Naive thymus-derived CD4-positive, alpha-beta T cell (primary cell): ENCODE measurements at regions not wholly inside any gene's neighbourhood (a gene's known extent, or its start where the extent isn't known, plus 50 kb on each side); places are given as distances from the start of the nearest gene placed in this dataset.
A peak's percentile ranks its signal among the peaks of the same experiment; 100 is the strongest.

Source experiments
- ATAC-seq: fragments of 150-1000 bp; cut with Tn5 transposase; 2 replicates; pipeline ENCODE4 v1.10.0; 2021; ENCODE audit warnings: mild to moderate bottlenecking, moderate library complexity
- CTCF ChIA-PET: fragments of 350-600 bp; sonication (Branson Sonifier 250); formaldehyde crosslinking; loops from one replicate; lab custom pipeline; 2021; ENCODE audit warnings: antibody characterized with exemption; lab: Charles Lee
- POLR2A ChIA-PET: fragments of 350-600 bp; sonication (Branson Sonifier 250); formaldehyde crosslinking; loops from one replicate; lab custom pipeline; 2021; ENCODE audit warnings: antibody characterized with exemption, inconsistent platforms; lab: Charles Lee
- DNase-seq, 9 donors: peaks; one replicate each; pipeline versions ENCODE4 v3.0.0 to v3.0.0-alpha.2; 2020 to 2022; ENCODE audit warnings: mixed read lengths in 1 of 9
- H3K27ac ChIP-seq: one replicate; pipeline ENCODE4 v1.7.0; 2013; ENCODE audit warnings: mild to moderate bottlenecking, low read depth, low read length, moderate library complexity
- H3K27me3 ChIP-seq, 2 donors: one replicate each; pipeline ENCODE4 v1.7.0; 2013; ENCODE audit warnings: low read length in 2 of 2, mild to moderate bottlenecking in 2 of 2, moderate library complexity in 2 of 2; ENCODE audit not compliant: control insufficient read depth in 2 of 2, insufficient read depth in 2 of 2
- H3K36me3 ChIP-seq, 3 experiments: 1 replicate in 2 of 3; 2 replicates in 1 of 3; pipeline ENCODE4 v1.7.0; 2013; ENCODE audit warnings: low read length in 3 of 3, mild to moderate bottlenecking in 3 of 3, moderate library complexity in 1 of 3; ENCODE audit not compliant: insufficient read depth in 3 of 3, control insufficient read depth in 2 of 3
- H3K4me1 ChIP-seq, 2 donors: one replicate each; pipeline ENCODE4 v1.7.0; 2013; ENCODE audit warnings: low read length in 2 of 2, mild to moderate bottlenecking in 2 of 2, moderate library complexity in 1 of 2; ENCODE audit not compliant: control insufficient read depth in 2 of 2, insufficient read depth in 2 of 2
- H3K4me3 ChIP-seq: 2 replicates; pipeline ENCODE4 v1.7.0; 2013; ENCODE audit warnings: mild to moderate bottlenecking, low read length
- H3K9me3 ChIP-seq, 3 experiments: 1 replicate in 2 of 3; 2 replicates in 1 of 3; pipeline ENCODE4 v1.7.0; 2013; ENCODE audit warnings: low read length in 3 of 3; ENCODE audit not compliant: control insufficient read depth in 2 of 3
- H3K27ac Mint-ChIP-seq, 9 donors: one replicate each; pipeline ENCODE4 v1.8.0; 2020 to 2022; ENCODE audit warnings: mixed read lengths in 9 of 9, mild to moderate bottlenecking in 8 of 9, moderate library complexity in 5 of 9, inconsistent platforms in 2 of 9
- H3K27me3 Mint-ChIP-seq, 5 donors: one replicate each; pipeline ENCODE4 v1.8.0; 2021 to 2022; ENCODE audit warnings: mixed read lengths in 5 of 5, mild to moderate bottlenecking in 1 of 5
- H3K36me3 Mint-ChIP-seq, 5 donors: one replicate each; pipeline ENCODE4 v1.8.0; 2020 to 2022; ENCODE audit warnings: mixed read lengths in 5 of 5, mild to moderate bottlenecking in 3 of 5, inconsistent platforms in 1 of 5
- H3K4me1 Mint-ChIP-seq, 7 donors: one replicate each; pipeline ENCODE4 v1.8.0; 2020 to 2022; ENCODE audit warnings: mixed read lengths in 7 of 7, mild to moderate bottlenecking in 3 of 7, inconsistent platforms in 1 of 7
- H3K4me3 Mint-ChIP-seq, 10 donors: one replicate each; pipeline ENCODE4 v1.8.0; 2020 to 2022; ENCODE audit warnings: mild to moderate bottlenecking in 10 of 10, mixed read lengths in 10 of 10, moderate library complexity in 6 of 10, inconsistent platforms in 2 of 10
- H3K9me3 Mint-ChIP-seq, 11 donors: one replicate each; pipeline ENCODE4 v1.8.0; 2020 to 2022; ENCODE audit warnings: mixed read lengths in 11 of 11, mild to moderate bottlenecking in 4 of 11, inconsistent platforms in 1 of 11, moderate library complexity in 1 of 11
- intact Hi-C, 2 donors: fragments of 100-400 bp; cut with micrococcal nuclease; formaldehyde crosslinking; loops; one replicate each; pipeline ENCODE4 v1.15.1; 2023

DNA sequence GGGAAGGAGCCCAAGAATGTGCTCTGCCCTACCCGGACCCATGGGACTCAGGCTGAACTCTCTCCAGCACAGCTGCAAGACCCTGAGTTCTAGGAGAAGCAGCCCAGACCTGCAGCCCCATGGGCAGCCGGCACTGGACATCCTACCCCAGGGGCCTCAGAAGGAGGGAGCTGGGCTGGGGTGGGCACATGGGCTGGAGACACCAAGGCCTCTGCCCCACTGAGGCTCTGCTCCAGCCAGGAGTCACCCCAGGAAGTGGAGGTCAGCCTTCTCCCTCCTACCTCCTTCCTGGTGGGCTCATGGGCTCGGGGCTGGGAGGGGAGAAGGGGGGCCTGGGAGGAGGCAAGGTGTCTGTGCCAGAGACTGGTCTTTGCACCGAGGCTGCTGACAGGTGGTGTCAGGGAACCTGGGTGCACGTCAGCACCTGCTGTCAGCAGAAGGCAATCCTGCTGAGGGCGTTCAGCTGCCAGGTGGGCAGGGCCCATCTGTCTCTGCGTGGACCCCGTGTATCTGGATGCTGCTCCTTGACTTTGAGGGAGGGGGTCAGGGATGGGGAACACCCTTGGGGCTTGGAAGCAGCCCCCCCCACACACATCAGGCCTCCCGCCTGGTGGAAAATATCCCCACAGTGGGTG lies 95.2 kb downstream of the PDGFA start:
- Mint-ChIP-seq H3K9me3 (peaks cover 0 to 3% (median 0%) of the 10 kb centered on the region in 11 donors), H3K27ac (no peak overlapping the region), H3K27me3 (no peaks in the 10 kb centered on the region), H3K4me3 (no peak overlapping the region), H3K36me3 (no peaks in the 10 kb centered on the region), H3K4me1 (no peaks in the 10 kb centered on the region)
- ChIA-PET POLR2A (no interaction called here), CTCF (no interaction called here)
- no peak for DNase-seq
- no peak overlapping the region for H3K27ac ChIP-seq
- no peak overlapping the region for H3K4me3 ChIP-seq
- H3K4me1 ChIP-seq = peaks cover 0 to 6% of the 10 kb centered on the region in 2 donors
- intact Hi-C loops = no loop called here
- H3K36me3 ChIP-seq = no peaks in the 10 kb centered on the region
- no peak for ATAC-seq
- no peaks in the 10 kb centered on the region for H3K9me3 ChIP-seq
- no peaks in the 10 kb centered on the region for H3K27me3 ChIP-seq

DNA sequence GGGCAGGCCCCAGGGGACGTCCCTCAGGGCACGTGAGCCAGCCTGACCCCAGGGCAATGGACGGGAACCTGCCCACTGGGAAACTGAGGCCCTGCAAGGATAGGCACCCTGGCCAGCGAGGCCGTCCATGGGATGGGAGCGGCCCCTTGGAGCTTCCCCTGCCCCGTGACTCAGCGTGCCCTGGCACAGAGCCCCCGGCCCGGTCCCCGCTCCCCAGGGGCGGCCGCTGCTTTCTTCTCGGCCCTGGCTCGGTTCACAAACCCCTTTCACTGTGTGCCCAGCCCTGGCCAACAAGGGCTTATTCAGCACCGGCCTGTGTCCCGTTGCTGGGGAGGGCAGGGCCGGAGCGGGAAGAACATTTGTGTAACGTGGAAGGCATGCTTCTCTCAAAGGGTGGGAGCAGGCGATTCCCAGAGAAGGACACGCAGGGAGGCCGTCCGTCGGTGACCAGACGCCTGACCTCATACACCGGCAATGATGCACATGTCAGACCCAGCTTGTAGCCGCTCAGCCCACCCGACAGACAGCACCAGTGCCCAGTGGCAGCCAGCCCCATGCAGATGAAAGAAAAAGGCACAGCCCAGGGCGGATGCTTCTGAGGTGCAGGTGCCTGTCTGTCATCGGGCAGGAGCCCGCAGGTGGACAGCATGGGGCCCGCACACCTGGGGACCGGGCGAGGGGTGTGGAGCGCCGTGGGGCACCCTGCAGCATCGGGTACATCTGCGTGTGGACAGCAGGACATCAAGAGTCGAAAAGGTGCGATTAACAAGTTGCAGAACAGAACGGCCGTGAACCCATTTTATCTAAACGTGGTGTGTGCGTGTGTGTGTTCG lies 94.5 kb downstream of the PDGFA start:
- POLR2A ChIA-PET = no interaction called here
- Mint-ChIP-seq H3K9me3 (peaks cover 0 to 3% (median 0%) of the 10 kb centered on the region in 11 donors), H3K4me1 (no peaks in the 10 kb centered on the region), H3K27me3 (no peaks in the 10 kb centered on the region), H3K36me3 (no peaks in the 10 kb centered on the region), H3K27ac (no peak overlapping the region), H3K4me3 (no peak overlapping the region)
- Histone ChIP-seq H3K36me3 (no peaks in the 10 kb centered on the region), H3K4me1 (peaks cover 0 to 6% of the 10 kb centered on the region in 2 donors), H3K9me3 (no peaks in the 10 kb centered on the region), H3K4me3 (no peak overlapping the region), H3K27ac (no peak overlapping the region), H3K27me3 (no peaks in the 10 kb centered on the region)
- DNase-seq (no peak), ATAC-seq (no peak)
- CTCF ChIA-PET = no interaction called here
- intact Hi-C loops = no loop called here

DNA sequence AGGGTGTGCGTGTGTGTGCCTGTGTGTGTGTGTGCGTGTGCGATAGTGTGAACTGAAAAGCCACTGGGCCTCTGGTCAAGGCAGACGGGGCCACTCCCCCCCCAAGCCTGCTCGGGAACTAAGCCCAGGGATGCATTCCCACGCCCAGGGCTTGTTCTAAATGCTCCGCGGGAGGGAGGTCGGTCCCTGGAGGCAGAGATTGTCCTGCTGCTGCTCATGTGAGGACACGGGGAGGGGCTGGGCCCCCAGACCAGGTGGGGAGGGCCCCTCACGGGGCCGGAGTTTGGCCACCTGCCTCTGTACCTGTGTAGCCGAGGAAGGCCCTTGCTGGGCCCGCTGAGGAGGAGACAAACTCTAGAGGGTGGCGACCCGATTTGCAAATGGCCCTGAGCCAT lies 93.9 kb downstream of the PDGFA start:
- Histone ChIP-seq H3K4me1 (peaks cover 0 to 6% of the 10 kb centered on the region in 2 donors), H3K4me3 (no peak overlapping the region), H3K27me3 (no peaks in the 10 kb centered on the region), H3K9me3 (no peaks in the 10 kb centered on the region), H3K27ac (no peak overlapping the region), H3K36me3 (no peaks in the 10 kb centered on the region)
- DNase-seq (no peak), ATAC-seq (no peak)
- no peak overlapping the region for H3K27ac Mint-ChIP-seq
- no peaks in the 10 kb centered on the region for H3K36me3 Mint-ChIP-seq
- POLR2A ChIA-PET = no interaction called here
- CTCF ChIA-PET = no interaction called here
- H3K9me3 Mint-ChIP-seq = peaks cover 0 to 3% (median 0%) of the 10 kb centered on the region in 11 donors
- H3K27me3 Mint-ChIP-seq = no peaks in the 10 kb centered on the region
- intact Hi-C loops = no loop called here
- H3K4me1 Mint-ChIP-seq = no peaks in the 10 kb centered on the region
- no peak overlapping the region for H3K4me3 Mint-ChIP-seq

DNA sequence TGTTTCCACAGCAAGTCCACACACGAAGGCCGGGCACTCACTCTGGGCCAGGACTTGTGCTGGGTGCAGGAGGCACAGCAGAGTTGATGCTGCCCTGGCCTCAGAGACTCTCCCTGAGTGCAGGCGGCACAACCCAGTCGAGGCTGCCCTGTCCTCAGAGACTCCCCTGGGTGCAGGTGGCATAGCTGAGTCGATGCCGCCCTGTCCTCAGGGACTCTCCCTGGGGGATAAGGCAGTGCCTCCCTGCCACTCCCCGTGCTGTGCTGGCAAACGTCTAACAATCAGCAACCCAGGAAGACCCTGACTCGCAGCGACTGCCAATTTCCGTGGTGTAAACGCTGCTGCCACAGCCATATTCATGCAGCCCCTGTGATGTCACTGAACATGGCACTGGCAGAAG lies 93.1 kb downstream of the PDGFA start:
- POLR2A ChIA-PET = no interaction called here
- CTCF ChIA-PET = interaction anchor here (0.8 kb wide), 1 partner anchor 14 kb away, joined by 4 read pairs; no protein-coding TSS in a partner anchor
- Histone ChIP-seq H3K4me3 (no peak overlapping the region), H3K9me3 (no peaks in the 10 kb centered on the region), H3K27me3 (no peaks in the 10 kb centered on the region), H3K4me1 (peaks cover 0 to 4% of the 10 kb centered on the region in 2 donors), H3K36me3 (no peaks in the 10 kb centered on the region), H3K27ac (no peak overlapping the region)
- no peak for ATAC-seq
- Mint-ChIP-seq H3K27ac (peak overlapping the region in 1 of 9 donors; percentile 28), H3K4me1 (no peaks in the 10 kb centered on the region), H3K36me3 (no peaks in the 10 kb centered on the region), H3K9me3 (peaks cover 0 to 3% (median 0%) of the 10 kb centered on the region in 11 donors), H3K4me3 (no peak overlapping the region), H3K27me3 (no peaks in the 10 kb centered on the region)
- intact Hi-C loops = no loop called here
- no peak for DNase-seq

- CTCF ChIA-PET = interaction anchor here (0.8 kb wide), 1 partner anchor 13 kb away, joined by 4 read pairs; no protein-coding TSS in a partner anchor
- Mint-ChIP-seq H3K27me3 (no peaks in the 10 kb centered on the region), H3K27ac (no peak overlapping the region), H3K4me3 (no peak overlapping the region), H3K4me1 (no peaks in the 10 kb centered on the region), H3K9me3 (peaks cover 0 to 3% (median 0%) of the 10 kb centered on the region in 11 donors), H3K36me3 (no peaks in the 10 kb centered on the region)
- no peak for DNase-seq
- H3K4me3 ChIP-seq = no peak overlapping the region
- H3K4me1 ChIP-seq = no peaks in the 10 kb centered on the region
- POLR2A ChIA-PET = no interaction called here
- no peak overlapping the region for H3K27ac ChIP-seq
- no peak for ATAC-seq
- intact Hi-C loops = no loop called here
- no peaks in the 10 kb centered on the region for H3K36me3 ChIP-seq
- no peaks in the 10 kb centered on the region for H3K27me3 ChIP-seq
- H3K9me3 ChIP-seq = no peaks in the 10 kb centered on the region
Measured at GRCh38 chr7:427506-428103, 92.0 kb downstream of the PDGFA start.

GRCh38 chr7:428387-428786 lies 91.3 kb downstream of the PDGFA start:
- no peaks in the 10 kb centered on the region for H3K4me1 Mint-ChIP-seq
- ChIA-PET CTCF (no interaction called here), POLR2A (interaction anchor here (0.6 kb wide), 1 partner anchor 1957 kb away, joined by 4 read pairs; no protein-coding TSS in a partner anchor)
- Histone ChIP-seq H3K27ac (no peak overlapping the region), H3K36me3 (no peaks in the 10 kb centered on the region), H3K4me1 (no peaks in the 10 kb centered on the region), H3K4me3 (no peak overlapping the region), H3K27me3 (no peaks in the 10 kb centered on the region), H3K9me3 (no peaks in the 10 kb centered on the region)
- H3K9me3 Mint-ChIP-seq = peaks cover 0 to 3% (median 0%) of the 10 kb centered on the region in 11 donors
- ATAC-seq (no peak), DNase-seq (no peak)
- H3K27ac Mint-ChIP-seq = peak overlapping the region in 1 of 9 donors; percentile 41
- H3K36me3 Mint-ChIP-seq = no peaks in the 10 kb centered on the region
- intact Hi-C loops = no loop called here
- no peak overlapping the region for H3K4me3 Mint-ChIP-seq
- no peaks in the 10 kb centered on the region for H3K27me3 Mint-ChIP-seq
